Activated B cell treated with CpG ODN at 0.5 μM for 24 hours (primary cell): ENCODE measurements at regions not wholly inside any gene's neighbourhood (a gene's known extent, or its start where the extent isn't known, plus 50 kb on each side); places are given as distances from the start of the nearest gene placed in this dataset.

Experiments used
- ATAC-seq: fragments of 200-7000 bp; cut with Tn5 transposase; one replicate; pipeline ENCODE4 v1.10.0; 2021; ENCODE audit warnings: low read depth, mild to moderate bottlenecking, moderate library complexity
- CTCF ChIA-PET: fragments of 350-600 bp; sonication (Branson Sonifier 250); formaldehyde crosslinking; loops from one replicate; lab custom pipeline; 2021; ENCODE audit warnings: antibody characterized with exemption; lab: Charles Lee
- POLR2A ChIA-PET: fragments of 350-600 bp; sonication (Branson Sonifier 250); formaldehyde crosslinking; loops from one replicate; lab custom pipeline; 2021; ENCODE audit warnings: antibody characterized with exemption; lab: Charles Lee
- DNase-seq: peaks from one replicate; pipeline ENCODE4 v3.0.0; 2022
- H3K27ac Mint-ChIP-seq: one replicate; pipeline ENCODE4 v1.8.0; 2020; ENCODE audit warnings: mixed read lengths
- H3K27me3 Mint-ChIP-seq: one replicate; pipeline ENCODE4 v1.8.0; 2021; ENCODE audit warnings: mixed read lengths
- H3K36me3 Mint-ChIP-seq: one replicate; pipeline ENCODE4 v1.8.0; 2021; ENCODE audit warnings: low read depth, mixed read lengths
- H3K4me1 Mint-ChIP-seq: one replicate; pipeline ENCODE4 v1.8.0; 2021; ENCODE audit warnings: mixed read lengths
- H3K4me3 Mint-ChIP-seq: one replicate; pipeline ENCODE4 v1.8.0; 2020; ENCODE audit warnings: mild to moderate bottlenecking, mixed read lengths
- H3K9me3 Mint-ChIP-seq: one replicate; pipeline ENCODE4 v1.8.0; 2020; ENCODE audit warnings: mixed read lengths
- intact Hi-C: fragments of 100-400 bp; cut with micrococcal nuclease; formaldehyde crosslinking; loops from one replicate; pipeline ENCODE4 v1.15.1; 2024
- TF ChIP-seq, protein P1 (sequence below): fragments of 200-600 bp; IDR thresholded peaks from one replicate; pipeline ENCODE4 v1.8.0; 2022; ENCODE audit warnings: antibody characterized with exemption, mild to moderate bottlenecking

GRCh38 chr10:2236876-2237275 is 499.6 kb upstream of the ADARB2 start:
- ATAC-seq (no peak), DNase-seq (no peak)
- Mint-ChIP-seq H3K4me1 (no peaks in the 10 kb centered on the region), H3K36me3 (no peaks in the 10 kb centered on the region), H3K9me3 (peaks cover 14% of the 10 kb centered on the region), H3K27me3 (no peaks in the 10 kb centered on the region), H3K4me3 (no peak overlapping the region), H3K27ac (no peak overlapping the region)
- ChIA-PET CTCF (no interaction called here), POLR2A (no interaction called here)
- intact Hi-C loops: no loop called here
- TF ChIP-seq, protein P1, sequence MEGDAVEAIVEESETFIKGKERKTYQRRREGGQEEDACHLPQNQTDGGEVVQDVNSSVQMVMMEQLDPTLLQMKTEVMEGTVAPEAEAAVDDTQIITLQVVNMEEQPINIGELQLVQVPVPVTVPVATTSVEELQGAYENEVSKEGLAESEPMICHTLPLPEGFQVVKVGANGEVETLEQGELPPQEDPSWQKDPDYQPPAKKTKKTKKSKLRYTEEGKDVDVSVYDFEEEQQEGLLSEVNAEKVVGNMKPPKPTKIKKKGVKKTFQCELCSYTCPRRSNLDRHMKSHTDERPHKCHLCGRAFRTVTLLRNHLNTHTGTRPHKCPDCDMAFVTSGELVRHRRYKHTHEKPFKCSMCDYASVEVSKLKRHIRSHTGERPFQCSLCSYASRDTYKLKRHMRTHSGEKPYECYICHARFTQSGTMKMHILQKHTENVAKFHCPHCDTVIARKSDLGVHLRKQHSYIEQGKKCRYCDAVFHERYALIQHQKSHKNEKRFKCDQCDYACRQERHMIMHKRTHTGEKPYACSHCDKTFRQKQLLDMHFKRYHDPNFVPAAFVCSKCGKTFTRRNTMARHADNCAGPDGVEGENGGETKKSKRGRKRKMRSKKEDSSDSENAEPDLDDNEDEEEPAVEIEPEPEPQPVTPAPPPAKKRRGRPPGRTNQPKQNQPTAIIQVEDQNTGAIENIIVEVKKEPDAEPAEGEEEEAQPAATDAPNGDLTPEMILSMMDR: no peak

- H3K36me3 Mint-ChIP-seq: no peaks in the 10 kb centered on the region
- CTCF ChIA-PET: no interaction called here
- H3K4me3 Mint-ChIP-seq: no peak overlapping the region
- no peak for ATAC-seq
- DNase-seq: no peak
- intact Hi-C loops: no loop called here
- H3K9me3 Mint-ChIP-seq: peaks cover 8% of the 10 kb centered on the region
- no peaks in the 10 kb centered on the region for H3K27me3 Mint-ChIP-seq
- POLR2A ChIA-PET: no interaction called here
- H3K4me1 Mint-ChIP-seq: no peaks in the 10 kb centered on the region
- no peak overlapping the region for H3K27ac Mint-ChIP-seq
- TF ChIP-seq, protein P1: no peak
These were observed 495.2 kb upstream of the ADARB2 start for GRCh38 chr10:2232479-2232878.

DNA sequence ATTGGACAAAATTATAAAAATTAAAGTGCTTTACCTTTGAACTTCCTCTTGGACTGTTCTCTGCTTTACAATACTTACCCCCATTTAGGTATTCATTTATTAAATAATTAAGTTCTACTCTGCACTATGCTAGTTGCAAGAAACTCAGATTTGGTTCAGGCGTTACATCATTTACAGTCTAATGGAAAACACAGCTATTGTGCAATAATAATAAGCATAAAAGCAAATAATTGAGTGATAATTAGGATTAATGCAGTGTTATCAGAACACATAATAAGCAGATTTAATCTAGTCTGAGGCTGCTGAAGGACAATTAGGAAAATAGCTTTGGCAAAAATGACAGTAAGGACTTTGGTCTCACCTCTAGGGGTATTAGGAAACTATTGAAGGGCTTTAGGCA is 493.2 kb upstream of the ADARB2 start:
- Mint-ChIP-seq H3K4me1 (no peaks in the 10 kb centered on the region), H3K27ac (no peak overlapping the region), H3K36me3 (no peaks in the 10 kb centered on the region), H3K4me3 (no peak overlapping the region), H3K27me3 (no peaks in the 10 kb centered on the region), H3K9me3 (peaks cover 5% of the 10 kb centered on the region)
- CTCF ChIA-PET: no interaction called here
- intact Hi-C loops: no loop called here
- POLR2A ChIA-PET: no interaction called here
- TF ChIP-seq, protein P1: no peak
- DNase-seq (no peak), ATAC-seq (no peak)

DNA sequence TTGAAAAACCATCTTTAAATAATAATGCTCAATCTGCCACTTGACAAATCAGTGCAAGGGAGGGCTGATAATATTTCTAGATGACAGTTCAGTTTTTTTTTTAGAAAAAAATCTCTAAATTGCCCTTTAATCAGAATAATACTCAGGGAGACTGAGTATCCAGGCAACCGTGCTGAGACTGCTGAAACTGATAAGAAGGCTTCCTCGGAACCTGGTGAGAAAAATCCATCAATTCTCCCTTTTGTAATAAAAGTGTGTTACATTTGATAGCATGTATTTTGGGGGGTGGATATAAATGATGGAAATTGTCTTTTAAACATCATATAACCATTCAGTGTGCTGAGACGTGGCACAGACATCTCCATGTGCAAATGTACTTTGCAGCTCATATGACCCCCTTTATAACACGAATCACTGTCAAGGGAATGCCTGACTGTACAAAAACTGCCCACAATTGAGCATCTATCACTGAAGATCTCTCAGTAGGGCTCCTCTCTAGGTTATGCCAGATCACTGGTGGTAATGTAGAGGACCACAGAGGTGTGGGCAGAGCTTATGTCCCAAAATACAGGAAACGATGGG is 491.1 kb upstream of the ADARB2 start:
- intact Hi-C loops: no loop called here
- DNase-seq (no peak), ATAC-seq (no peak)
- CTCF ChIA-PET: no interaction called here
- POLR2A ChIA-PET: no interaction called here
- H3K36me3 Mint-ChIP-seq: no peaks in the 10 kb centered on the region
- peaks cover 5% of the 10 kb centered on the region for H3K9me3 Mint-ChIP-seq
- no peak overlapping the region for H3K27ac Mint-ChIP-seq
- no peaks in the 10 kb centered on the region for H3K27me3 Mint-ChIP-seq
- H3K4me3 Mint-ChIP-seq: no peak overlapping the region
- H3K4me1 Mint-ChIP-seq: no peaks in the 10 kb centered on the region
- TF ChIP-seq, protein P1: no peak

DNA sequence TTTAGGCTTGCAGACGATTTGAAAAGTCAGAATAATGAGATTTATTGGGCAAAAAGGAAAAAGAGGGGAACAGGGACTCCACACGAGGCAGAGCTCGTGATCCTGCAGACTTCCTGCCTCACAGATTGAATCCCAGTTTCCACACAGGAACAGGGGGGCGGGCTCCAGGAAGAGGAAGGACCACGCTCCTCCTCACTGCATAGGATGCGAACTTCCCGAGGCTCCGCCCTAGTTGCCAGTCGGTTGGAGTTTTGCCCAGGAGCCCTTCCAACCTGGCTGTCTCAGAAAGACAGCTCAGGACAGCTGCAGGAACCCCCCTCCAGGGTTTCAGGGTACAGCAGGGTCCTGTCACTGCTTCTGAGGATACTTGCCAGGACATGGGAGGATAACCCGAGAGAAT is 488.3 kb upstream of the ADARB2 start:
- TF ChIP-seq, protein P1: no peak
- intact Hi-C loops: no loop called here
- ChIA-PET CTCF (no interaction called here), POLR2A (no interaction called here)
- H3K27ac Mint-ChIP-seq: no peak overlapping the region
- no peak overlapping the region for H3K4me3 Mint-ChIP-seq
- H3K4me1 Mint-ChIP-seq: no peaks in the 10 kb centered on the region
- H3K27me3 Mint-ChIP-seq: no peaks in the 10 kb centered on the region
- ATAC-seq: no peak
- no peak for DNase-seq
- no peaks in the 10 kb centered on the region for H3K9me3 Mint-ChIP-seq
- H3K36me3 Mint-ChIP-seq: no peaks in the 10 kb centered on the region
